Trophoblast cell (in vitro differentiated cells and primary cell): ENCODE measurements at regions not wholly inside any gene's neighbourhood (a gene's known extent, or its start where the extent isn't known, plus 50 kb on each side); places are given as distances from the start of the nearest gene placed in this dataset.

ENCODE experiments used
- DNase-seq, 2 donors: peaks; one replicate each; pipeline ENCODE4 v3.0.0-alpha.2; 2016
- H2AFZ ChIP-seq: 2 replicates; pipeline ENCODE4 v1.6.1; 2013; ENCODE audit warnings: low read length, moderate library complexity, mild to moderate bottlenecking; ENCODE audit not compliant: insufficient read depth, poor library complexity
- H2AK5ac ChIP-seq: 2 replicates; pipeline ENCODE4 v1.6.1; 2013; ENCODE audit warnings: mild to moderate bottlenecking, low read length
- H2BK120ac ChIP-seq: 2 replicates; pipeline ENCODE4 v1.6.1; 2013; ENCODE audit warnings: low read length, mild to moderate bottlenecking, moderate library complexity; ENCODE audit not compliant: insufficient read depth, poor library complexity
- H2BK12ac ChIP-seq: 2 replicates; pipeline ENCODE4 v1.6.1; 2013; ENCODE audit warnings: mild to moderate bottlenecking, low read length, moderate library complexity
- H2BK5ac ChIP-seq: 2 replicates; pipeline ENCODE4 v1.6.1; 2013; ENCODE audit warnings: low read length, low read depth, moderate library complexity, mild to moderate bottlenecking; ENCODE audit not compliant: poor library complexity
- H3K14ac ChIP-seq: 2 replicates; pipeline ENCODE4 v1.6.1; 2013; ENCODE audit warnings: mild to moderate bottlenecking, low read length
- H3K18ac ChIP-seq: 2 replicates; pipeline ENCODE4 v1.6.1; 2013; ENCODE audit warnings: mild to moderate bottlenecking, low read length
- H3K23ac ChIP-seq: 2 replicates; pipeline ENCODE4 v1.6.1; 2013; ENCODE audit warnings: low read length
- H3K27ac ChIP-seq: 2 replicates; pipeline ENCODE4 v1.5.1; 2013; ENCODE audit warnings: low read depth, mild to moderate bottlenecking, inconsistent platforms, low read length, moderate library complexity
- H3K27me3 ChIP-seq: 2 replicates; pipeline ENCODE4 v1.6.1; 2013; ENCODE audit warnings: inconsistent platforms, mild to moderate bottlenecking, low read length, moderate library complexity; ENCODE audit not compliant: insufficient read depth
- H3K36me3 ChIP-seq, 2 experiments: 1 replicate in 1 of 2; 2 replicates in 1 of 2; pipeline ENCODE4 v1.6.1; 2013; ENCODE audit warnings: low read length in 2 of 2, mild to moderate bottlenecking in 2 of 2, moderate library complexity in 1 of 2; ENCODE audit not compliant: insufficient read depth in 2 of 2, control insufficient read depth in 1 of 2
- H3K4ac ChIP-seq: 2 replicates; pipeline ENCODE4 v1.6.1; 2013; ENCODE audit warnings: low read depth, mild to moderate bottlenecking, low read length, moderate library complexity
- H3K4me1 ChIP-seq, 2 experiments: 1 replicate in 1 of 2; 2 replicates in 1 of 2; pipeline ENCODE4 v1.6.1; 2013; ENCODE audit warnings: low read length in 2 of 2, mild to moderate bottlenecking in 2 of 2, moderate library complexity in 1 of 2; ENCODE audit not compliant: insufficient read depth in 2 of 2, control insufficient read depth in 1 of 2
- H3K4me2 ChIP-seq: 2 replicates; pipeline ENCODE4 v1.6.1; 2013; ENCODE audit warnings: inconsistent platforms, mild to moderate bottlenecking, low read length, moderate library complexity
- H3K4me3 ChIP-seq: 2 replicates; pipeline ENCODE4 v1.5.1; 2013; ENCODE audit warnings: mild to moderate bottlenecking, low read depth, low read length, inconsistent platforms
- H3K79me1 ChIP-seq: one replicate; pipeline ENCODE4 v1.6.1; 2013; ENCODE audit warnings: low read length
- H3K79me2 ChIP-seq: 2 replicates; pipeline ENCODE4 v1.6.1; 2013; ENCODE audit warnings: low read length, mild to moderate bottlenecking; ENCODE audit not compliant: control insufficient read depth, insufficient read depth, poor library complexity
- H3K9ac ChIP-seq: 2 replicates; pipeline ENCODE4 v1.6.1; 2013; ENCODE audit warnings: mild to moderate bottlenecking, low read length
- H3K9me3 ChIP-seq: 2 replicates; pipeline ENCODE4 v1.6.1; 2013; ENCODE audit warnings: low read depth, mild to moderate bottlenecking, control low read depth, inconsistent platforms, low read length; ENCODE audit not compliant: insufficient read depth
- H4K12ac ChIP-seq: 2 replicates; pipeline ENCODE4 v1.6.1; 2013; ENCODE audit warnings: low read depth, mild to moderate bottlenecking, low read length, moderate library complexity
- H4K8ac ChIP-seq: 2 replicates; pipeline ENCODE4 v1.6.1; 2013; ENCODE audit warnings: low read depth, mild to moderate bottlenecking, low read length, moderate library complexity
- H4K91ac ChIP-seq: one replicate; pipeline ENCODE4 v1.6.1; 2013; ENCODE audit warnings: low read depth, mild to moderate bottlenecking, low read length, moderate library complexity
- WGBS: extraction: QIAGEN DNeasy Blood & Tissue Kit; methylation state at CpG from one replicate; pipeline ENCODE4 v1.1.7; 2013; ENCODE audit warnings: missing lambda C conversion rate; ENCODE audit not compliant: insufficient read length, insufficient coverage; ENCODE audit errors: extremely low coverage; 5-methylcytosine and 5-hydroxymethylcytosine counted together

DNA sequence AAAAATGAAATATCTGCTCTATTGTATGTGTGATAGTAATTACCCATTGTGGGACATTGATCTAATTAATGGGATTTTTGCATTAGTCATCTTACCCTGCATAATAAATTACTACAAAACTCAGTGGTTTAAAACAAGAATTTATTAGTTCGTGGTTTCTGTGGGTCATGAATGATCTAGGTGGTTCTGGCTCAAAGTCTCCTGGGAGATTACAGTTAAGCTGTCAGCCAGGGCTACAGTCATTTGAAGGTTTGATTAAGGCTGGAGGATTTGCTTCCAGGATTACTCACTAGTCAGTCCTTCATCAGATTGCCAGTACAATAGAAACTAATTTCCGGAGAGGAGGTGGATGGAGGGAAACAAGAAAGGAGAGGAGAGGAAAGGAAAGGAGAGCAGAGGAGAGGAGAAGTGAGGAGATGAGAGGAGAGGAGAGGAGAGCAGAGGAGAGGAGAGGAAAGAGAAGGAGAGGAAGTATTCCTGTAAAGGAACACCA is 60.4 kb upstream of the TNFSF4 start:
- H4K12ac ChIP-seq, result no peak overlapping the region
- no peak overlapping the region for H4K8ac ChIP-seq
- H3K4me2 ChIP-seq, result no peak overlapping the region
- H3K27ac ChIP-seq, result no peak overlapping the region
- H3K4me1 ChIP-seq, result peaks cover 0 to 7% of the 10 kb centered on the region in 2 experiments
- H2BK12ac ChIP-seq, result no peak overlapping the region
- H3K36me3 ChIP-seq, result no peaks in the 10 kb centered on the region
- no peak overlapping the region for H3K4me3 ChIP-seq
- no peak overlapping the region for H3K14ac ChIP-seq
- no peaks in the 10 kb centered on the region for H3K9me3 ChIP-seq
- no peak overlapping the region for H2BK120ac ChIP-seq
- H3K9ac ChIP-seq, result no peak overlapping the region
- no peaks in the 10 kb centered on the region for H3K27me3 ChIP-seq
- DNase-seq, result no peak
- peaks cover 4% of the 10 kb centered on the region for H3K79me1 ChIP-seq
- no peak overlapping the region for H4K91ac ChIP-seq
- H2BK5ac ChIP-seq, result no peak overlapping the region
- no peak overlapping the region for H3K23ac ChIP-seq
- WGBS, result no CpG with 5 or more reads among the region's 2 CpGs
- no peak overlapping the region for H2AFZ ChIP-seq
- no peak overlapping the region for H3K4ac ChIP-seq
- H3K18ac ChIP-seq, result no peak overlapping the region
- no peak overlapping the region for H2AK5ac ChIP-seq
- H3K79me2 ChIP-seq, result no peaks in the 10 kb centered on the region

- Histone ChIP-seq H4K8ac (no peak overlapping the region), H3K23ac (no peak overlapping the region), H3K36me3 (no peaks in the 10 kb centered on the region), H4K91ac (no peak overlapping the region), H3K9ac (no peak overlapping the region), H3K18ac (no peak overlapping the region), H2BK12ac (no peak overlapping the region), H3K4me1 (peaks cover 0 to 7% of the 10 kb centered on the region in 2 experiments), H3K79me2 (no peaks in the 10 kb centered on the region), H3K14ac (no peak overlapping the region), H2BK120ac (no peak overlapping the region), H3K9me3 (no peaks in the 10 kb centered on the region), H3K27ac (no peak overlapping the region), H4K12ac (no peak overlapping the region), H3K4me2 (no peak overlapping the region), H3K27me3 (no peaks in the 10 kb centered on the region), H2AFZ (no peak overlapping the region), H3K79me1 (peaks cover 4% of the 10 kb centered on the region), H2AK5ac (no peak overlapping the region), H3K4ac (no peak overlapping the region), H3K4me3 (no peak overlapping the region), H2BK5ac (no peak overlapping the region)
- DNase-seq, result peak in 1 of 2 donors; percentile 16
- WGBS, result no CpG with 5 or more reads among the region's 1 CpG
These were observed 61.1 kb upstream of the TNFSF4 start for GRCh38 chr1:173268261-173268660.

DNA sequence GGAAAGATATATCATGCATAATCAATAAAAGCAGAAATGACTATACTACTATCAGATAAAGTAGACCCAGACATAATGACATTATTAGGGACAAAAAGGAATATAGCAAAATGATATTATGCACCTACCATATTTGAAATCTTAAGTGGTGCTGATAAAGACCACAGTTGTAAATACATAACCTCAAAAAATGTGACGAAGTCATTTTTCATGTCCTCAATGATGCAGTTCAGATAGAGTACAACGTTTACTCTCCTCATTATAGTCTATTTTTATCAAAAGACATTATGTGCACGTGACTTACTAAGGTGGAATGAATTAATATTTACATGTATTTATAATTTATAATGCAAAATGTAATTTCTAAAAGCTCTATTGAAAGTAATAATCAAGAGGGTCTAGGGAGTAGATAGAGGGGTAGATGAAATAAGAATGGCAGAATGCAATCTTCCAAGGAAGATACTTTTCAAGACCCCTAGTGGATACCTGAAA is 61.7 kb upstream of the TNFSF4 start:
- Histone ChIP-seq H3K4ac (no peak overlapping the region), H4K91ac (no peak overlapping the region), H3K79me2 (no peaks in the 10 kb centered on the region), H2BK5ac (no peak overlapping the region), H3K4me3 (no peak overlapping the region), H3K9me3 (no peaks in the 10 kb centered on the region), H2AFZ (no peak overlapping the region), H3K4me2 (no peak overlapping the region), H3K23ac (no peak overlapping the region), H2AK5ac (no peak overlapping the region), H3K27ac (no peak overlapping the region), H4K8ac (no peak overlapping the region), H2BK120ac (no peak overlapping the region), H3K79me1 (peaks cover 4% of the 10 kb centered on the region), H3K36me3 (no peaks in the 10 kb centered on the region), H3K14ac (no peak overlapping the region), H3K9ac (no peak overlapping the region), H3K27me3 (no peaks in the 10 kb centered on the region), H3K18ac (no peak overlapping the region), H3K4me1 (peaks cover 0 to 7% of the 10 kb centered on the region in 2 experiments), H2BK12ac (no peak overlapping the region), H4K12ac (no peak overlapping the region)
- no CpG with 5 or more reads among the region's 3 CpGs for WGBS
- DNase-seq, result no peak

GRCh38 chr1:173269490-173270230 is 62.5 kb upstream of the TNFSF4 start:
- H4K12ac ChIP-seq, result no peak overlapping the region
- no CpG with 5 or more reads among the region's 2 CpGs for WGBS
- H2AFZ ChIP-seq, result no peak overlapping the region
- H3K23ac ChIP-seq, result no peak overlapping the region
- H3K9ac ChIP-seq, result no peak overlapping the region
- peak; percentile 82 to 96 for DNase-seq
- H3K4ac ChIP-seq, result no peak overlapping the region
- no peaks in the 10 kb centered on the region for H3K36me3 ChIP-seq
- H4K91ac ChIP-seq, result peak overlapping the region; percentile 87
- H3K4me3 ChIP-seq, result no peak overlapping the region
- peak overlapping the region; percentile 49 for H2BK12ac ChIP-seq
- peaks cover 0 to 7% of the 10 kb centered on the region in 2 experiments for H3K4me1 ChIP-seq
- H3K79me1 ChIP-seq, result peaks cover 4% of the 10 kb centered on the region
- H3K14ac ChIP-seq, result peak overlapping the region; percentile 74
- H2BK120ac ChIP-seq, result peak overlapping the region; percentile 60
- no peaks in the 10 kb centered on the region for H3K9me3 ChIP-seq
- H2BK5ac ChIP-seq, result peak overlapping the region; percentile 82
- H3K79me2 ChIP-seq, result no peaks in the 10 kb centered on the region
- H3K27ac ChIP-seq, result peak overlapping the region; percentile 32
- H3K27me3 ChIP-seq, result no peaks in the 10 kb centered on the region
- H3K4me2 ChIP-seq, result no peak overlapping the region
- peak overlapping the region; percentile 54 for H4K8ac ChIP-seq
- no peak overlapping the region for H2AK5ac ChIP-seq
- H3K18ac ChIP-seq, result no peak overlapping the region
